ENCODE measurements at regions not wholly inside any gene's neighbourhood (a gene's known extent, or its start where the extent isn't known, plus 50 kb on each side); places are given as distances from the start of the nearest gene placed in this dataset.

GRCh38 chr7:41148521-41148951 is 554.4 kb downstream of the INHBA start:
- TF ChIP-seq CTCF (IDR thresholded peaks at IDR 0.05; ENCODE audit: low read depth, low read length, missing input control), result no peak
- no peak for TF ChIP-seq YY1 (IDR thresholded peaks at IDR 0.05)
- TF ChIP-seq HNF4G (IDR thresholded peaks at IDR 0.05), result no peak
- TF ChIP-seq RAD21 (IDR thresholded peaks at IDR 0.05), result no peak
- no peak for TF ChIP-seq MAX (IDR thresholded peaks at IDR 0.05)
- no peak for TF ChIP-seq TAF1 (conservative IDR thresholded peaks at IDR 0.05)

Measured in liver (tissue), 3 donors.